Mesenchymal stem cell (in vitro differentiated cells and primary cell): ENCODE measurements at regions not wholly inside any gene's neighbourhood (a gene's known extent, or its start where the extent isn't known, plus 50 kb on each side); places are given as distances from the start of the nearest gene placed in this dataset.

Experiments
- DNase-seq: peaks from one replicate; pipeline ENCODE4 v3.0.0-alpha.2; 2013
- H2AFZ ChIP-seq: one replicate; pipeline ENCODE4 v1.6.1; 2013; ENCODE audit warnings: low read depth, mild to moderate bottlenecking, control low read depth, inconsistent platforms, low read length, moderate library complexity
- H2AK5ac ChIP-seq: 2 replicates; pipeline ENCODE4 v1.6.1; 2013; ENCODE audit warnings: low read length, moderate library complexity, mild to moderate bottlenecking, inconsistent platforms; ENCODE audit not compliant: severe bottlenecking
- H2BK120ac ChIP-seq: one replicate; pipeline ENCODE4 v1.6.1; 2013; ENCODE audit warnings: low read depth, mild to moderate bottlenecking, inconsistent platforms, low read length, moderate library complexity
- H2BK12ac ChIP-seq, 2 experiments: one replicate each; pipeline ENCODE4 v1.6.1; 2013; ENCODE audit warnings: inconsistent platforms in 2 of 2, low read length in 2 of 2, mild to moderate bottlenecking in 2 of 2, moderate library complexity in 2 of 2, control low read depth in 1 of 2
- H2BK15ac ChIP-seq: one replicate; pipeline ENCODE4 v1.6.1; 2013; ENCODE audit warnings: mild to moderate bottlenecking, low read depth, inconsistent platforms; ENCODE audit not compliant: poor library complexity, severe bottlenecking
- H2BK5ac ChIP-seq: 2 replicates; pipeline ENCODE4 v1.6.1; 2013; ENCODE audit warnings: low read depth, mild to moderate bottlenecking, low read length, control low read depth, inconsistent platforms; ENCODE audit not compliant: poor library complexity, severe bottlenecking
- H3K14ac ChIP-seq, 2 experiments: one replicate each; pipeline ENCODE4 v1.6.1; 2013; ENCODE audit warnings: inconsistent platforms in 2 of 2, low read length in 2 of 2, control low read depth in 1 of 2, mild to moderate bottlenecking in 1 of 2, moderate library complexity in 1 of 2
- H3K18ac ChIP-seq, 2 experiments: one replicate each; pipeline ENCODE4 v1.6.1; 2013; ENCODE audit warnings: inconsistent platforms in 2 of 2, low read length in 2 of 2, control low read depth in 1 of 2, low read depth in 1 of 2, mild to moderate bottlenecking in 1 of 2
- H3K23ac ChIP-seq, 2 experiments: one replicate each; pipeline ENCODE4 v1.6.1; 2013; ENCODE audit warnings: inconsistent platforms in 2 of 2, low read length in 2 of 2, mild to moderate bottlenecking in 2 of 2, moderate library complexity in 2 of 2, control low read depth in 1 of 2
- H3K27ac ChIP-seq: 2 replicates; pipeline ENCODE4 v1.5.1; 2013; ENCODE audit warnings: mild to moderate bottlenecking, moderate library complexity, low read length, control low read depth, inconsistent platforms; ENCODE audit not compliant: poor library complexity, severe bottlenecking
- H3K27me3 ChIP-seq, 2 experiments: 2 replicates each; pipeline versions ENCODE4 v1.6.1 to v1.7.0; 2013; ENCODE audit warnings: low read length in 2 of 2, mild to moderate bottlenecking in 2 of 2, moderate library complexity in 2 of 2, control low read depth in 1 of 2, inconsistent platforms in 1 of 2; ENCODE audit not compliant: control insufficient read depth in 1 of 2, insufficient read depth in 1 of 2
- H3K36me3 ChIP-seq, 2 experiments: 2 replicates each; pipeline versions ENCODE4 v1.6.1 to v1.7.0; 2013; ENCODE audit warnings: low read length in 2 of 2, control low read depth in 1 of 2, inconsistent platforms in 1 of 2, low read depth in 1 of 2, mild to moderate bottlenecking in 1 of 2; ENCODE audit not compliant: insufficient read depth in 2 of 2, control insufficient read depth in 1 of 2
- H3K4ac ChIP-seq, 2 experiments: one replicate each; pipeline ENCODE4 v1.6.1; 2013; ENCODE audit warnings: inconsistent platforms in 2 of 2, low read length in 2 of 2, mild to moderate bottlenecking in 2 of 2, moderate library complexity in 2 of 2, control low read depth in 1 of 2, low read depth in 1 of 2
- H3K4me1 ChIP-seq: 2 replicates; pipeline ENCODE4 v1.6.1; 2013; ENCODE audit warnings: low read depth, low read length, control low read depth; ENCODE audit not compliant: control insufficient read depth, insufficient read depth
- H3K4me2 ChIP-seq: 2 replicates; pipeline ENCODE4 v1.6.1; 2013; ENCODE audit warnings: low read length, mild to moderate bottlenecking, inconsistent platforms; ENCODE audit not compliant: poor library complexity, severe bottlenecking
- H3K4me3 ChIP-seq, 2 experiments: 2 replicates each; pipeline versions ENCODE4 v1.5.1 to v1.7.0; 2013; ENCODE audit warnings: low read length in 2 of 2, mild to moderate bottlenecking in 2 of 2, control low read depth in 1 of 2, low read depth in 1 of 2; ENCODE audit not compliant: insufficient read depth in 1 of 2
- H3K79me1 ChIP-seq: replicated peaks from 2 replicates; pipeline ENCODE4 v1.6.1; 2013; ENCODE audit warnings: mild to moderate bottlenecking, control low read depth, low read length, inconsistent platforms; ENCODE audit not compliant: poor library complexity, severe bottlenecking
- H3K9ac ChIP-seq: 2 replicates; pipeline ENCODE4 v1.7.0; 2013; ENCODE audit warnings: mild to moderate bottlenecking, low read length, moderate library complexity
- H3K9me3 ChIP-seq: 2 replicates; pipeline ENCODE4 v1.7.0; 2013; ENCODE audit warnings: mild to moderate bottlenecking, low read length; ENCODE audit not compliant: control insufficient read depth
- H4K8ac ChIP-seq: one replicate; pipeline ENCODE4 v1.6.1; 2013; ENCODE audit warnings: inconsistent platforms, mild to moderate bottlenecking, low read length, moderate library complexity
- H4K91ac ChIP-seq: one replicate; pipeline ENCODE4 v1.6.1; 2013; ENCODE audit warnings: mild to moderate bottlenecking, low read length, inconsistent platforms
- WGBS: methylation state at CpG from one replicate; pipeline ENCODE4 v1.1.7; 2013; ENCODE audit warnings: mixed read lengths; 5-methylcytosine and 5-hydroxymethylcytosine counted together

GRCh38 chr20:40607927-40608326, 81.1 kb downstream of the MAFB start:
- no peak overlapping the region for H2BK120ac ChIP-seq
- H2AFZ ChIP-seq: no peak overlapping the region
- no peak overlapping the region for H2BK15ac ChIP-seq
- H3K4me1 ChIP-seq: no peaks in the 10 kb centered on the region
- peaks cover 0 to 39% of the 10 kb centered on the region in 2 experiments for H3K27me3 ChIP-seq
- DNase-seq: no peak
- no peak overlapping the region for H3K9ac ChIP-seq
- H3K36me3 ChIP-seq: no peaks in the 10 kb centered on the region
- no peak overlapping the region for H2BK12ac ChIP-seq
- H4K91ac ChIP-seq: no peak overlapping the region
- H3K23ac ChIP-seq: no peak overlapping the region
- WGBS: 95% methylated on average over 5 of the region's 5 CpGs
- no peak overlapping the region for H3K4ac ChIP-seq
- no peak overlapping the region for H3K4me2 ChIP-seq
- H4K8ac ChIP-seq: no peak overlapping the region
- no peak overlapping the region for H3K27ac ChIP-seq
- no peaks in the 10 kb centered on the region for H3K9me3 ChIP-seq
- no peak overlapping the region for H2BK5ac ChIP-seq
- no peak overlapping the region for H2AK5ac ChIP-seq
- no peak overlapping the region for H3K4me3 ChIP-seq
- no peak overlapping the region for H3K14ac ChIP-seq
- no peak overlapping the region for H3K18ac ChIP-seq
- H3K79me1 ChIP-seq: no peaks in the 10 kb centered on the region

GRCh38 chr20:40606660-40607059, 82.4 kb downstream of the MAFB start:
- 10% methylated on average over 1 of the region's 2 CpGs for WGBS
- H3K4me2 ChIP-seq: no peak overlapping the region
- H3K27me3 ChIP-seq: peaks cover 0 to 39% of the 10 kb centered on the region in 2 experiments
- H2BK12ac ChIP-seq: no peak overlapping the region
- H3K4me3 ChIP-seq: no peak overlapping the region
- H2AK5ac ChIP-seq: no peak overlapping the region
- H3K9me3 ChIP-seq: no peaks in the 10 kb centered on the region
- H2BK15ac ChIP-seq: no peak overlapping the region
- H3K9ac ChIP-seq: no peak overlapping the region
- no peak overlapping the region for H3K14ac ChIP-seq
- no peak for DNase-seq
- H2BK5ac ChIP-seq: no peak overlapping the region
- no peak overlapping the region for H3K18ac ChIP-seq
- no peak overlapping the region for H2BK120ac ChIP-seq
- no peak overlapping the region for H3K4ac ChIP-seq
- no peak overlapping the region for H3K23ac ChIP-seq
- no peak overlapping the region for H3K27ac ChIP-seq
- no peak overlapping the region for H2AFZ ChIP-seq
- H3K79me1 ChIP-seq: no peaks in the 10 kb centered on the region
- H4K91ac ChIP-seq: no peak overlapping the region
- no peaks in the 10 kb centered on the region for H3K4me1 ChIP-seq
- H3K36me3 ChIP-seq: no peaks in the 10 kb centered on the region
- H4K8ac ChIP-seq: no peak overlapping the region

- H3K4ac ChIP-seq: no peak overlapping the region
- H3K9ac ChIP-seq: no peak overlapping the region
- no peak overlapping the region for H3K4me3 ChIP-seq
- H3K14ac ChIP-seq: no peak overlapping the region
- H4K91ac ChIP-seq: no peak overlapping the region
- H2BK5ac ChIP-seq: no peak overlapping the region
- 87% methylated on average over 3 of the region's 3 CpGs for WGBS
- H2BK12ac ChIP-seq: no peak overlapping the region
- H2AFZ ChIP-seq: no peak overlapping the region
- H2BK120ac ChIP-seq: no peak overlapping the region
- no peaks in the 10 kb centered on the region for H3K36me3 ChIP-seq
- no peak overlapping the region for H3K4me2 ChIP-seq
- no peaks in the 10 kb centered on the region for H3K9me3 ChIP-seq
- H4K8ac ChIP-seq: no peak overlapping the region
- H2AK5ac ChIP-seq: no peak overlapping the region
- H3K27ac ChIP-seq: no peak overlapping the region
- no peak overlapping the region for H3K18ac ChIP-seq
- DNase-seq: no peak
- no peak overlapping the region for H2BK15ac ChIP-seq
- H3K23ac ChIP-seq: no peak overlapping the region
- H3K4me1 ChIP-seq: no peaks in the 10 kb centered on the region
- H3K79me1 ChIP-seq: no peaks in the 10 kb centered on the region
- peaks cover 0 to 39% of the 10 kb centered on the region in 2 experiments for H3K27me3 ChIP-seq
Measured at GRCh38 chr20:40606237-40606636, 82.8 kb downstream of the MAFB start.

- H2BK12ac ChIP-seq: no peak overlapping the region
- no peak overlapping the region for H2BK15ac ChIP-seq
- no peak overlapping the region for H4K8ac ChIP-seq
- no peaks in the 10 kb centered on the region for H3K4me1 ChIP-seq
- no peak overlapping the region for H3K4me3 ChIP-seq
- 70% methylated on average over 5 of the region's 5 CpGs for WGBS
- H2AK5ac ChIP-seq: no peak overlapping the region
- no peak overlapping the region for H3K18ac ChIP-seq
- H3K23ac ChIP-seq: no peak overlapping the region
- no peak overlapping the region for H3K14ac ChIP-seq
- no peak for DNase-seq
- H2BK120ac ChIP-seq: no peak overlapping the region
- H3K4ac ChIP-seq: no peak overlapping the region
- no peaks in the 10 kb centered on the region for H3K36me3 ChIP-seq
- H3K4me2 ChIP-seq: no peak overlapping the region
- H3K9ac ChIP-seq: no peak overlapping the region
- H3K9me3 ChIP-seq: peaks cover 2% of the 10 kb centered on the region
- H2AFZ ChIP-seq: no peak overlapping the region
- no peak overlapping the region for H4K91ac ChIP-seq
- no peak overlapping the region for H2BK5ac ChIP-seq
- H3K79me1 ChIP-seq: no peaks in the 10 kb centered on the region
- H3K27me3 ChIP-seq: peaks cover 0 to 39% of the 10 kb centered on the region in 2 experiments
- H3K27ac ChIP-seq: no peak overlapping the region
Measured at GRCh38 chr20:40604416-40604815, 84.6 kb downstream of the MAFB start.
